GM12878 (cell line): ENCODE measurements at regions not wholly inside any gene's neighbourhood (a gene's known extent, or its start where the extent isn't known, plus 50 kb on each side); places are given as distances from the start of the nearest gene placed in this dataset.

Experiments used
- ATAC-seq: fragments of 200-7000 bp; cut with Tn5 transposase; 3 replicates; pipeline ENCODE4 v1.9.1; 2020; ENCODE audit warnings: mild to moderate bottlenecking, moderate library complexity
- BruUV-seq: library from RNA; stranded (reverse); fragments of 400-500 nt; replicated peaks from 2 replicates; lab custom pipeline; 2021; lab: Mats Ljungman, UMichigan
- CTCF ChIA-PET: fragments of 300-600 bp; sonication (Branson Sonifier 250); formaldehyde crosslinking; extraction: SDS; loops from one replicate; lab custom pipeline; 2021; ENCODE audit warnings: inconsistent platforms; lab: Yijun Ruan, JAX
- POLR2A ChIA-PET: fragments of 350-600 bp; formaldehyde crosslinking; extraction: SDS; loops from one replicate; lab custom pipeline; 2021; ENCODE audit warnings: inconsistent platforms; lab: Charles Lee
- RAD21 ChIA-PET: fragments of 300-600 bp; sonication (Branson Sonifier 250); formaldehyde crosslinking; loops from one replicate; lab custom pipeline; 2023; ENCODE audit warnings: antibody characterized with exemption; ENCODE audit not compliant: unreplicated experiment; lab: Charles Lee
- SMC1A ChIA-PET: fragments of 300-600 bp; sonication (Branson Sonifier 250); formaldehyde crosslinking; loops from one replicate; lab custom pipeline; 2023; ENCODE audit not compliant: unreplicated experiment, uncharacterized antibody; lab: Charles Lee
- DNase-seq: peaks from one replicate; pipeline ENCODE4 v3.0.0-alpha.2; 2011; ENCODE audit warnings: low read depth, low spot score
- FAIRE-seq: peaks from 3 replicates; lab custom pipeline; 2011; peaks lifted over from hg19 to GRCh38; lab: Jason Lieb, UNC
- H2AFZ ChIP-seq: 2 replicates; pipeline ENCODE4 v1.6.0; 2011; ENCODE audit warnings: low read depth, low read length, control low read depth; ENCODE audit not compliant: control insufficient read depth
- H3K27ac ChIP-seq: 2 replicates; pipeline ENCODE4 v1.5.1; 2011; ENCODE audit warnings: control low read depth; ENCODE audit not compliant: control insufficient read depth, insufficient read depth
- H3K27me3 ChIP-seq, 2 experiments: replicated peaks in 1 of 2; 2 replicates each; pipeline versions ENCODE4 v1.6.0 to v1.6.1; 2011; ENCODE audit warnings: low read length in 1 of 2; ENCODE audit not compliant: control insufficient read depth in 2 of 2, insufficient read depth in 2 of 2
- H3K36me3 ChIP-seq, 2 experiments: 2 replicates each; pipeline ENCODE4 v1.5.1; 2011; ENCODE audit warnings: low read length in 1 of 2; ENCODE audit not compliant: control insufficient read depth in 2 of 2, insufficient read depth in 2 of 2
- H3K4me1 ChIP-seq: 2 replicates; pipeline ENCODE4 v1.6.1; 2011; ENCODE audit warnings: mild to moderate bottlenecking, low read length, moderate library complexity, mixed read lengths; ENCODE audit not compliant: control insufficient read depth, insufficient read depth
- H3K4me2 ChIP-seq: 2 replicates; pipeline ENCODE4 v1.6.0; 2011; ENCODE audit warnings: control low read depth; ENCODE audit not compliant: control insufficient read depth, insufficient read depth
- H3K4me3 ChIP-seq: fragments of 200-600 bp; sonication (generic); 2 replicates; pipeline ENCODE4 v1.5.1; 2016
- H3K79me2 ChIP-seq: 2 replicates; pipeline ENCODE4 v1.6.0; 2011; ENCODE audit warnings: low read length; ENCODE audit not compliant: control insufficient read depth, insufficient read depth
- H3K9ac ChIP-seq: 2 replicates; pipeline ENCODE4 v1.8.0; 2011; ENCODE audit warnings: low read length, control low read depth, mixed read lengths; ENCODE audit not compliant: control insufficient read depth, insufficient read depth
- H3K9me3 ChIP-seq: replicated peaks from 3 replicates; pipeline ENCODE4 v1.5.1; 2011; ENCODE audit warnings: mild to moderate bottlenecking, low read length; ENCODE audit not compliant: control insufficient read depth, insufficient read depth
- H4K20me1 ChIP-seq: 2 replicates; pipeline ENCODE4 v1.6.0; 2011; ENCODE audit not compliant: control insufficient read depth, insufficient read depth
- BMI1 ChIP-seq: fragments of 450-650 bp; IDR thresholded peaks from 2 replicates; pipeline ENCODE4 v1.6.1; 2016; ENCODE audit warnings: mild to moderate bottlenecking, moderate library complexity, borderline replicate concordance
- DPF2 ChIP-seq: fragments of 450-650 bp; IDR thresholded peaks from 2 replicates; pipeline ENCODE4 v1.6.1; 2017; ENCODE audit warnings: mild to moderate bottlenecking
- EGR1 ChIP-seq, 2 experiments: IDR thresholded peaks; 1 replicate in 1 of 2; 2 replicates in 1 of 2; pipeline ENCODE4 v1.6.1; 2011 to 2012; ENCODE audit warnings: low read depth in 2 of 2, low read length in 2 of 2, borderline replicate concordance in 1 of 2, mild to moderate bottlenecking in 1 of 2, moderate library complexity in 1 of 2
- IKZF1 ChIP-seq: fragments of 450-650 bp; conservative IDR thresholded peaks from 2 replicates; pipeline ENCODE4 v1.6.1; 2017; ENCODE audit warnings: antibody characterized with exemption, mild to moderate bottlenecking
- KLF5 ChIP-seq: fragments of 450-650 bp; IDR thresholded peaks from 2 replicates; pipeline ENCODE4 v1.6.1; 2014; ENCODE audit warnings: mild to moderate bottlenecking; ENCODE audit not compliant: partially characterized antibody
- SREBF2 ChIP-seq: IDR thresholded peaks from 2 replicates; pipeline ENCODE4 v1.6.1; 2012; ENCODE audit warnings: mild to moderate bottlenecking, low read length
- YBX1 ChIP-seq: fragments of 450-650 bp; IDR thresholded peaks from 2 replicates; pipeline ENCODE4 v1.6.1; 2016; ENCODE audit warnings: antibody characterized with exemption
- ZSCAN29 ChIP-seq: fragments of 450-650 bp; IDR thresholded peaks from 2 replicates; pipeline ENCODE4 v1.6.1; 2017; ENCODE audit warnings: mild to moderate bottlenecking, moderate library complexity
- WGBS: methylation state at CpG from one replicate; pipeline ENCODE4 v1.1.6; 2016; ENCODE audit warnings: low lambda C conversion rate; ENCODE audit not compliant: insufficient replicate concordance, insufficient coverage; ENCODE audit errors: missing lambda C conversion rate; 5-methylcytosine and 5-hydroxymethylcytosine counted together
- in situ Hi-C: fragments of 300-500 bp; cut with MboI; formaldehyde crosslinking; loops from 9 replicates; pipeline ENCODE4 v1.14.3; 2018; ENCODE audit warnings: mixed read lengths
- intact Hi-C: fragments of 100-400 bp; cut with micrococcal nuclease; formaldehyde crosslinking; loops from one replicate; pipeline ENCODE4 v1.14.2; 2022; ENCODE audit not compliant: unreplicated experiment

DNA sequence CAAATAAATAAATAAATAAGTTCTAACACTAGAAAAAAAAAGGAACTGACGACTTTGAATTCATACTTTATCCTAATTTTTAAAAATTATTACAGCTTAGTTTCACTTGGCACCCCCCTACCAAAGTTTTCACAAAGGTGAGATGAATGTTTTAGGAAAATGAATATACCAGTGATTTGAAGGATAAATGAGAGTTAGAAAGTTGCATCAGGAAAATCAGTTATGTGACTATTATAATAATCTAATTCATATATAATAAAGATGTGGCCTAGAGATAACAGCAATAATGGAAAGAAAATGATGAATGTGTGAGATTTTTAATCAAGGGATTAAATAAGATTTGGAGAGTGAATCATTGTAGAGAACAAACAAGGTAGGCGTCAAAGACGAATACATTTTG is 103.0 kb upstream of the RAP1B start (continued):
- no peak for TF ChIP-seq DPF2
- no peak for TF ChIP-seq IKZF1
- TF ChIP-seq, all 136 proteins: peak for 0

DNA sequence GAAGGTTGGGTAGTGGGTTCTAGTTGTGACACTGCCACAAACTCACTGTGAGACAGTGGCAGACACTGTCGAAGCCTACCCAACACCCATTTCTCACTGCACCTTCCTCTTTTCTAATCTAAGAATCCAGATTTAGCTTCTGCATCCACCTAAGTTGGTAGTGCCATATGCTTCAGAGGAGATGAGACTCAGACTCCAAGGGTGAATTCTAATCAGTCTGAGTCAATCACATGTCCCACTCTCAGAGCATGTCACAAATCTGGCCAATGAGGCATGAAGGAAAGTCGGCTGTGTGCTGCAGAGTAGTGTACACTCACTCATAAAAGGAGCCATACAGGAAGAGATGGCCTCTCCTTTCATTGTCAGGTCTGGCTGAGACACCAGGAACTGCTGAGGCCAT is 102.1 kb upstream of the RAP1B start:
- intact Hi-C loops (no loop called here), in situ Hi-C loops (no loop called here)
- no peak for DNase-seq
- H3K36me3 ChIP-seq: no peaks in the 10 kb centered on the region
- H3K27ac ChIP-seq: no peak overlapping the region
- no peak; the same call in 2 of the 3 replicates for ATAC-seq
- H3K27me3 ChIP-seq: no peaks in the 10 kb centered on the region
- no peak overlapping the region for H3K9ac ChIP-seq
- H3K9me3 ChIP-seq: no peaks in the 10 kb centered on the region; the same call in 2 of the 3 replicates
- TF ChIP-seq SREBF2 (no peak), YBX1 (no peak), BMI1 (no peak), ZSCAN29 (no peak), EGR1 (IDR thresholded peaks at IDR 0.05; ENCODE audit: borderline replicate concordance in 1 of 2, low read depth in 2 of 2, low read length in 2 of 2) (no peak), KLF5 (no peak)
- no TSS peak for BruUV-seq
- H2AFZ ChIP-seq: no peak overlapping the region
- ChIA-PET POLR2A (no interaction called here), SMC1A (interaction anchor here (5.7 kb wide), 1 partner anchor 10 kb away, joined by 37 read pairs; no protein-coding TSS in a partner anchor), RAD21 (no interaction called here), CTCF (no interaction called here)
- no peak overlapping the region for H3K4me2 ChIP-seq
- H4K20me1 ChIP-seq: no peaks in the 10 kb centered on the region
- H3K4me1 ChIP-seq: no peaks in the 10 kb centered on the region
- no peak for FAIRE-seq
- H3K4me3 ChIP-seq: no peak overlapping the region
- no peaks in the 10 kb centered on the region for H3K79me2 ChIP-seq
- 69% methylated on average over 2 of the region's 2 CpGs for WGBS
